Heart left ventricle (tissue), 13 donors: ENCODE measurements at regions not wholly inside any gene's neighbourhood (a gene's known extent, or its start where the extent isn't known, plus 50 kb on each side); places are given as distances from the start of the nearest gene placed in this dataset.

Experiments
- CTCF ChIP-seq, 12 donors: fragments of 200-600 bp; sonication (generic) in 4 of 12; IDR thresholded peaks; one replicate each; pipeline versions ENCODE4 v1.5.0 to v1.8.0; 2018 to 2022; ENCODE audit warnings: antibody characterized with exemption in 12 of 12, mild to moderate bottlenecking in 5 of 12
- POLR2A ChIP-seq, 2 donors: fragments of 450-650 bp; IDR thresholded peaks; one replicate each; pipeline ENCODE4 v1.6.1; 2017; ENCODE audit warnings: antibody characterized with exemption in 2 of 2, mild to moderate bottlenecking in 2 of 2, moderate library complexity in 2 of 2
- donor health status: ischemic (EF 13 %, LVEDD 7.1; RV severe dilation, severe dysfunction).
- donor health status: DM: no; HTN: yes; CAD: no.
- donor health status: DM: no; HTN: no; CAD: no.
- donor health status: ischemic (EF 25% LVEDD 6.9; RV normal size, moderate dysfunction).
- donor health status: ischemic (EF 25% LVEDD 5.7; RV mildly dilated, moderate dysfunction).
- donor health status: ischemic (EF 35%, LVEDD 5.7; RV mildly dilated, moderate dysfunction).
- donor health status: nonischemic (EF 11% LVEDD 7.7; RV severe dilation, severe dysfunction).
- donor health status: DM: yes; HTN: yes; CAD: no.
- donor health status: PGD.
- donor health status: ischemic (EF 29% LVEDD 5.4; RV normal size, mild dysfunction).
- donor health status: nonischemic (EF 23%, LVEDD 6.1; RV moderate dilation, normal function).

- TF ChIP-seq CTCF (IDR thresholded peaks at IDR 0.05) (no peak), POLR2A (IDR thresholded peaks at IDR 0.05) (no peak)
Measured at GRCh38 chrX:68896581-68896980, 67.8 kb downstream of the EFNB1 start.
